ENCODE measurements at regions not wholly inside any gene's neighbourhood (a gene's known extent, or its start where the extent isn't known, plus 50 kb on each side); places are given as distances from the start of the nearest gene placed in this dataset.

GRCh38 chr6:85864453-85865401 lies 222.0 kb upstream of the SYNCRIP start:
- TF ChIP-seq CTCF (IDR thresholded peaks at IDR 0.05) = peak in 2 of 12 donors; percentile 15 to 18
- TF ChIP-seq POLR2A (IDR thresholded peaks at IDR 0.05) = no peak
